GM11168 (cell line): ENCODE measurements at regions not wholly inside any gene's neighbourhood (a gene's known extent, or its start where the extent isn't known, plus 50 kb on each side); places are given as distances from the start of the nearest gene placed in this dataset.
"Not testable (repeated sequence)": the region's sequence is repeated elsewhere in the genome, so short reads cannot be mapped to it uniquely, and the experiment has no call there.

Source experiments
- in situ Hi-C: fragments of 300-500 bp; cut with MboI; formaldehyde crosslinking; loops from one replicate; pipeline ENCODE4 v1.12.0; 2022; ENCODE audit warnings: low sequenced_read_pairs; ENCODE audit not compliant: unreplicated experiment

DNA sequence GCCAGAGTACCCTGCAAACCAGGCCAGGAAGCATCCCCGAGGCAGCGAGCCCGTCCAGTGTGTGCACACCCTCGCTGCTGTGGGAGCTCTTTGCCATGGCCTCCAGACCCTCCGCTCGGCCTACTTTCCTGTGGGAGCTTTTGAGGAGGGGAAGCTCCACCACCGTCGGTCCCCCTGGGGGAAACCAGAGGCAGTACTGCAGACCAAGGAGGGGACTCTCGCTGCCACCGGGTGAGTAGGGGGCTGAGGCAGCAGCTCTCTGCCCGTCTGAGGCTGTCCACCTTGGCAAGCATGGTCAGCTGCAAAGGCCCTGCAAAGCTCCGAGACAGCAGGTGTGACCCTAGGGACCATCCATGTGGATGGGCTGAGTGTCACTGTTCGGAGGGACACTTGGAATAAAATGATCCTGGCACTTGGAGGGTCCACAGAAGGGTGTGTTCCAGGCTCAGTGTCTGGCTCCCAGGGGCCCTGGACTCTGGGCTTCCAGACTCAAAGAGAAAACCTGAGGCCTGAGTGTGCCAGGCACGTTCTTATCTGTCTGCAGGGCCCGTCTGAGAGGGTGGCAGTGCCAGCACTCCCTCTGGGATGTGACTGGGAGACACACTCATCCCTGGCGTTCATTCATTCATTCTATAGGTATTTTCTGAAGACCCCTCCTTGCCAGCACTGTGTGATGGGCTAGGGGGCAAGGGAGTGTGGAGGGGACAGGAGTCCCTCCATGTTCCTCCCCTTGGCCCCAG, 282.8 kb upstream of the HS6ST1 start:
- in situ Hi-C loops: no loop called here

DNA sequence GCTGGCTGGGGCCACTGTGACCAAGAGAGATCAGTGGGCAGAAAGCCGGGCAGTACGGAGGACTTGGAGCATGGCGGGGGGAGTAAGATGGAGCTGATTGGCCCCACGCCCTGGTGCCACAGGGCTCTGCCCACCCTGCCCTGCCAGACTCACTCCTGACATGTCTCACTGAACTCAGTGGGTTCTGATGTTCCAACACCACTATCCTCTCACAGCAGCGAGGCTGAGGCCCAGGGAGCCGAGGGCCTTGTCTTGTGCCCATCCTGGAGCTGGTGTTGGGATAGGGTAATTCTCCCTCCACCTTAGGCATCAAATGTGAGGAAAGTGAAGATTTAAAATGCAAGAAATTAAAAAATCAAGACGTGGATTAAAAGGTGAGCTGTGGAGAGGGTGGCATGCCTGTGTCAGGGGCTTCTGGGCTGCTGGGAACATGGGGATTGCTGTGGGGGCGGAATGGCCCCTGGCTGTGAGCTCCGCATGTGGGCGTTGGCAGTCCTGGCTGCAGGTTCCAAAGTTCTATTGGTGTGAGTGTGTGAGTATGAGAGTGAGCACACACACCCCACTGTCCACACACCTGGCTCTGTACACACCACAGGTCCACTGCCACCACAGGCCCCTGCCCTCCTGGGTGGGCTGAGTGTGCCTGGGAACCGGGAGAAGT, 283.5 kb upstream of the HS6ST1 start:
- in situ Hi-C loops: no loop called here

DNA sequence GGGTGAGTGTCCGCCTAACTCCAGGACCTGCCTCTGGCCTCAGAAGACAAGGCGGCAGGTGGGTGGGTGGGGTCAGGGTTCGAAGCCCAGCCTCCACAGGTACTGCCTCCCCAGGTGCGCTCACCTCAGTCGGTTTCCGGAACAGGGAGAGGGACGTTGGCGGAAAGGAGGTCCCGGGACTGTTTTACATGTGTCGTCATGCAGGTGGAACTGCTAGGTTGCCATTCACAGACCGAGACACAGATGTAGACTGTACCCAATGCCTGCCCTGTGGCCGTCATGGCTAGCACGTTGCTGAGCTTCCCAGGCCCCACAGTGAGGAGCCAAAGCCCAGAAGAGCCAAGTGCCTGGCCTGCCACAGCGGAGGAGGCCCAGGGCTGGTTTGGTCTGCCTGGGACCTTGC, 284.0 kb upstream of the HS6ST1 start:
- in situ Hi-C loops: no loop called here

DNA sequence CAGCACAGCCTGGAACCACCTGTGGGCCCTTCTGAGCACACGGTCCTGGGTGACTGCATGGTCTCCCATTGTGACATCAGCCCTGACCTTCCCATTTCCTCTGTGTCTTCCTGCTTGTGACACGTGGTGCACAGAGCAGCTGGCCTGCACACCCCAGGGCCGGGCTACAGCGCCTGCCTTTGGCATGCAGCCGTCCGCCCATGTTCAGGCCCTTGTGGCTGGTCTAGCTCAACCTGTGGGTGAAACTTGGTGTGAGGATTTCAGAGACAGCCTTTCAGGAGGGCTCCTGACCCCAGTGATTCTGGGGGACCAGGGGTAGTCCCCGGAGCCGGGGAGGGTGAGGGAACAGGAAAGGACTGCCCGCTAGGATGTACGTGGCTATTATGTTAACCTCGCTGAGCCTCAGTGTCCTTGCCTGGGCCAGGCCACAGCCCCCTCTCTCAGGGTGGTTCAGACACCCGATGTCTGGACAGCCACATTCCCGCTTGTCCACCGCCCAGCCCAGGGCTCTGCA, 284.8 kb upstream of the HS6ST1 start:
- in situ Hi-C loops: no loop called here

DNA sequence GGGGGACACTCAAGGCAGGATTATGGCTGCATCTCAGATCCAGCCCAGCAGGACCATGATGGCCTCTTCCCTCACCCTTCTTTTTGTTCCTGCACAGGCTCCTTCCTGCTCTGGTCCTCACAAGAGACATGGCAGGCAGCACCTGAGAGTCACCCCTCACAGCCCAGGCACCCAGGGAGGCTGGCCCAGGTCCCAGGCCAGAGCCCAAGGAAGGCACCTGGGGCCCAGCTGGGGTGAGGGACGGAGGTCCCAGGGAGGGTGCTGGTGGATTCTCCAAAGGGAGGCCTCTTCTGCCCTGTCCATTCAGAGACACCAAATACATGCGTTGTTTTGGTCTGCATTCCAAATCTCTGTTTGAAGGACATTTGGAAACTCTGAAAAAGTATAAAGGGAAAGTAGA, 285.4 kb upstream of the HS6ST1 start:
- in situ Hi-C loops: no loop called here

DNA sequence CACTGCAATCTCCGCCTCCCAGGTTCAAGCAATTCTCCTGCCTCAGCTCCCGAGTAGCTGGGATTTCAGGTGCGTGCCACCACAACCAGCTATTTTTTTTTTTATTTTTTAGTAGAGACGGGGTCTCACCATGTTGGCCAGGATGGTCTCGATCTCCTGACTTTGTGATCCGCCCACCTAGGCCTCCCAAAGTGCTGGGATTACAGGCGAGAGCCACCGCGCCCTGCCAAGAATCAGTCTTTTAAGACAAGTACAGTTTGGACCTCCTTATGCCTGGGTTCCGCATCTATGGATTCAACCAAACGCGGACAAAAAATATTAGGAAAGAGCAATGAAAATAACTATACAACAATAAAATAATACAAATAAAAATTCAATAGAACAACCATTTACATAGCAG, 285.9 kb upstream of the HS6ST1 start:
- in situ Hi-C loops: not testable (repeated sequence)

DNA sequence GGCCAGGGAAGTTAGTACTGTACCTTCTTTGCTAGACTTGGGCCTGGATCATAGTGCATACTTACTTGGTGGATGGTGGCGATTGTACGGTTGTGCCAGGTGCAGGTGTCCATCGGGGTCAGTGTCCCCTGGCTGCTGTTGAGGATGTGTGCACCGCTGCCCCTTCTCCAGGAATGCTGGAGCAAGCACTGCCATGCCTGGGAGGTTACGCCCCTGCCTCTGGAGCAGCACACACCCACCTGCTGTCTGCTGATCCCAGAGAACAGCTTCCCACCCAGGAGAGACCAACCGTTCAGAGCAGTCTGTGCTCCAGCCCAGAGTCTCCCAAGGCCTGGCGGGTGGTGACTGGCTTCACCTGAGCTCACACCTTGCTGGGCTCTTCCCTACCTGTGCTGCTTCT, 286.8 kb upstream of the HS6ST1 start:
- in situ Hi-C loops: no loop called here

DNA sequence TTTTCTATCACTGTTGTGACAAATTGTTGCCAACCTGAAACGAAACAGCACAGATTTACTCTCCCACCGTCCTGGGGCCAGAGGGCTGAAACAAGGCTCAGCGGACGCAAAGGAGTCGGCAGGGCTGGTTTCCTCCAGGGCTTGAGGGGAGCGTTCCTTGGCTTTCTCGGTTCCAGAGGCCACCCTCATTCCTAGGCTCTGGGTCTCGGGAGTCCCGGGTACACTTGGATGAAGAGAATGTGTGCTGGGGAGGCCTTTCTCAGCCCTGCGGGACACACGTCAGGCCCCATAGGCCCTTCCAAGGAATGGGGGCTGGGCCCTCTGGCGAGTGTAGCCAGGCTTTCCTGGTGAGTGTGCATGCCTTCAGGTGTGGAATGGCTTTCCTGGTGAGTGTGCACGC, 287.3 kb upstream of the HS6ST1 start:
- in situ Hi-C loops: no loop called here

DNA sequence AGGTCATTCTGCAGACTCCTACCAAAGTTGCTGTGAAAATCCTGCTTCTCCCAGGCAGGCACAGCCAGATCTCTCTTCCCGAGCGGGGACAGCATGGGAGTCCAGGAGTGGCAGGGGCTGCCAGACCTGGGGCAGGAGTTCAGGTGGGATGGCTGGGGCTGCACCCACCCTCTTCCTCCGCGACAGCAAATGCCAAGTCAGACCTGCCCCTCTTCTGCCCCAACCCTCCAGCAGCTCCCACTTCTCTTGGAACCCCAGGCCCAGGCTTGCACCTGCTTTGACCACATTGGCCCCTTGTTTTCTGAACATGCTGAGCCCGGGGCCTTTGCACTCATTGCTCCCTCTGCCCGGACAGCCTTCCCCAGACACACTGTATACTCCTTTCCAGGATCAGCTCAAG, 288.2 kb upstream of the HS6ST1 start:
- in situ Hi-C loops: no loop called here

DNA sequence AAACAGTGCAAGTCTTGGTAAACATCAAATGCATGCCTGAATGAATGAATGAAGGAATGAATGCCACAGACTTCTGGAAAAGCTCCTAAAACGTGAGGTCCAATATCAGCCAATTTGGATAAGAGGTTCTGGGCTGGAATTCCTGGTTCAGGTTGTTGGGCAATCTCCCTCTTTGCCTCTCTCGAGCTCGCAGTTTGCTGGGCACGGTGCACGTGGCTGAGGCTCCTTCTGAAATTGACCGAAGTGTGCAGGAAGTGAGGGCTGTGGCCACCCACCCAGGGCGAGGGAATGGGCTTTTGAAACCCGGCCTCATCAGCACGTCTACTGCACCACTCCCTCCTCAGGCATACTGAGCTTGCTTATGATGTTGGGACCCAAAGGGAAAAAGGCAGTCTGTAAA, 288.8 kb upstream of the HS6ST1 start:
- in situ Hi-C loops: no loop called here

DNA sequence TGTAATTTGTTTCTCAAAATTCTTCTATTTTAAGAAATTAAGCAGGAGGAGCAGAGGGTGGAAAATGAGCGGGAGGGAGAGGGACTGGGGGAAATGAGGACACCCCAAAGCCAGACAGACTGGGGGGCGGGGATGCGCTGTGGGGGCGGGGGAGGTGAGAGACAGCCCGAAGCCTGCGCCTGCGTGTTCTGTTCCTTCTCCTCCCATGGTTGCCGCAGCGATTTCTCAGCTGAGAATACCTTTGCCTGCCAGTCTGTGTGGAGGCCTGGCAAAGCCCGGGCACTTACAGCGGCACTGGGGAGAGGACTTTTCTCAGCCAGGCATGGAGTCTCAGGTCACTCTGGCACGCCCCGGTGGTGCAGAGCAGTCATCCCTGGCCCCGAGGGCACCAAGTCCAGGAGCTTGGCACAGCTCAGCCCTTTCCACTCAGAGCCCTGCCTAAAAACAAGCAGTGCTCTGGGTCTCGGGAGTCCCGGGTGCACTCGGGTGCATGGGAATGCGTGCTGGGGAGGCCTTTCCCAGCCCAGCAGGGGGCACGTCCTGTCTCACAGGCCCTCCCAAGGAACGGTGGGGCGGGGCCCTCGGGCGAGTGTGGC, 289.3 kb upstream of the HS6ST1 start:
- in situ Hi-C loops: no loop called here

DNA sequence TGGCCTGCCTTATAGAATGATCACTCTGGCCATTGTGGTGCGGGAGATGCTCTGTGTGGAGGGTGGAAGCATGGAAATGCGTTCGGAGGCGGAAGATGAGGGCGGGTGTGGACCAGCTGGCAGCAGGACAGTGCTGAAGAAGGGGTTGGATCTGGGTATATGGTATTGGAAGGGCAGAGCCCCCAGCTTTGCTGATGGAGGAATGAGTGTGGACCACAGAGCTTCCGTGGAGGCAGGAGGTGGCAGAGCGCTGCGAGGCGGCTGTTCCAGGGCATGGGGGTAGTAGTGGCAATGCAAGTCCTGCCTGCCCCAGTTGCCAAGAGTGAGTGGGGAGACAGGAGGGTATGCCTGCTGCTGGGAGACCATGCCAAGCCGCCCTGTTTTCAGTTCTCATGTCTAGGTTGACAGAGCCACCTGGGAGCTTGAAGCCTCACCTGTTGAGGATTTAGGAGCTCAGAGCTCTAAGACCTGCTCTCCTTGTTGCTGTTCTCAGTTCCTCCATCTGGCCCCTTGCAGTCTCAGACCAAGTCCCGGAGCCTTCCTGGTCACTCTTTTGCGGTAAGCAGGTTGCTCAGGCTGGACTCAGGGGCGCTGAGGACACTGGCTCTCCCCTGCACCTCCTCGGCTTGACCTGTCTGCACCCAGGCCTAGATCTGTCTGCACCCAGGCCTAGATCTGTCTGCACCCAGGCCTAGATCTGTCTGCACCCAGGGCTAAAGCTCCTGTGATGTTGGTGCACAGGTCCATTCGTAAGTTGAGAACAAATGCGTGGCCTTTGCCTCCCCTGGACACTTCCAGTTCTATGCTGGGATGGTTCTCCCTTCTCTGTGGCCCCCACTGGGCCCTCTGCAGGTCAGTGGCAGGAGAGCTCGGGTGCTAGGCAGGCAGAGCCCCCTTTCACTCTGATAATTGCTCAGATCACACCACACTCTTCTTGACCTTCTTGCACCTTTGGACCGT, 290.5 kb upstream of the HS6ST1 start:
- in situ Hi-C loops: no loop called here

DNA sequence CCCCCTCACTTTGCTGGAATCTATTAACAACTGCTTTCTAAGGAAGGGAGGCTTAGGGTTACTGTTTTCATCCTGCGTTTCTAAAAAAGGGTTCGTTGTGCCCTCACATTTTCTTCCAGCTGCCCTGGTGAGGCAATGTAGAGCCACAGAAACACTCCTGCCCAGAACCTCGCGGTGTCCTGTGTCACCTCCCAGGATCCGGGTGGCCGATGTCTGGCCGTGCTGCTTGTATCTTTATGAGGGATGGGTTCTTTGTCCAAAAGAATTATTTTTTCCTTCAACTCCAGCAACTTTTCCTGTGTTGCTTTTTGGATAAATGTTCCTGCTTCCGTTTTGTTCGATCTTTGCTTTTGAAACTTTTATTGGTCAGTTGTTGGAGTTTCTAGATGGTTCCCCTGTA, 291.8 kb upstream of the HS6ST1 start:
- in situ Hi-C loops: no loop called here

DNA sequence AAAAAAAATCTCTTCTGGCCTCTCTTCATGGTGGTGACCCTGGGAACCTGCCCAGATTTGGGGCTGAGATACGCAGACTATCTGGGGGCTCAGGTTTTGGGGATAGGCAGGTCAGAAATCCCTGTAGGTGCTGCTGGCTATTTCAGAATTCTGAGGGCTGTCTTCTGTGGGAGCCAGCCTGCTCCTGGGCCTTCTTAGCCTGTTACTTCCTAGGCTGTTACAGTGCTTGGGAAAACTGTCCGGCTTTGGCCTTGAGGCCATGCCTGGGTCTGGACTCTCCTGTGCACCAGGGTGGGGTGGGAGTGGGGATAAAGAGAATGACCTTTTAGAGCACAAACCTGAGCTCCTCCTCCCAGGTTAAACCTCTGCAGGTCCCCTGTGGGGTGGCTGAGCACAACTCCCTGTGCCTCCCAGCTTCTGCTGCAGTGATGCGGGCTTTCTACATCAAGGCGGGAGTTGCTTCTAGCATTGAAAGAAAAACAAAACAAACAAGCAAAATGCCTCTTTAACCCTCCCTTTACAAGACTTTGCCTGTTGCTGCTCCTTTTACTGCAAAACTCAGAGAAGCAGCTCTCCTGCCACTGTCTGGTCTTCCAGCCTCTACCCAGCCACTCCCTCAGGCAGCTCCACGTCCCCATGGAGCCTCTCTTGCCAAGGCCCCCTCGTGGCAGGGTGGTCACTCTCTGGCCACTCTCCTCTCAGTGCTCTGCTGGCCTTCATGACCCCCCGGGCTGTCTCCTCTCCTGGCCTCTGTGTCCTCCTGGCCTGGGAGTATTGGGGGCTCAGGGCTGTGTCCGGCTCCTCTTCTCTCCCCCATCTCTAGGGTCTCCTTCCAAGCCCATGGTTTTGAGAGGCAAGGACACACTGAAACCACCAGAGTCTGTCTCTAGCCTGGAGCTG, 293.0 kb upstream of the HS6ST1 start:
- in situ Hi-C loops: no loop called here

DNA sequence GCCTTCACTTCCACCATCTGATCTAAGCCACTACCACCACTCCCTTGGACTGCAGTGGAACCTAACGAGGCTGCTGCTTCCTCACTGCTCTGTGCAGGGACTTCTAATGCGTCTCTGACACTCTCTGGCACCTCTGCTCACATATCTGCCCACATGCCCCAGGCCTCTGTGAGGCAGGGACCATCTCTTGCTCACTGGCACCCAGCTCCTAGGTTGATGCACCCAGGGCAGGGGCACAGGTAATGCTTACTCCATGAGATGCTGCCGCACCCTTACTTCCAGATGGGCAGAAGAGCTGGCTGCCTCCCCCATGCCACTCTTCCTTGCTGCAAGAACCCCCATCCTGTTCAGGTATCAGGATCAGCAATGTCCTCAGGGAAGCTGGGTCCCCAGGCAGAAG, 294.0 kb upstream of the HS6ST1 start:
- in situ Hi-C loops: no loop called here

DNA sequence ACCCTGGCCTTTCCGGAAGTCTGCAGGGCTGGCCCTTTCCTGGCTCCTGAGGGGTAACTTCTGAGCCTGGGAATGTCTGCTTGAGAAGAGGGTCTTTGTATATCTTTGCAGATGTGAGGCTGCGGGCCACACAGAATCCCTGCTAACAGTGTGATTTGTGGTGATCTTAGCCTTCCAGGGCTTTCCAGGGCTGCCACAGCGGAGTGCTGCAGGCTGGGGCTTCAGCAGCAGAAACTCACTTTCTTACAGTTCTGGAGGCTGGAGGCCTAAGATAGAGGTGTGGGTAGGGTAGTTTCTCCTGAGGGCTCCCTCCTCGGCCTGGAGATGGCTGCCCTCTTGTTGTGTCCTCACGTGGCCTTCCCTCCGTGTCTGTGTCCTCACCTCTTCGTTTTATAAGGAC, 294.7 kb upstream of the HS6ST1 start:
- in situ Hi-C loops: no loop called here

DNA sequence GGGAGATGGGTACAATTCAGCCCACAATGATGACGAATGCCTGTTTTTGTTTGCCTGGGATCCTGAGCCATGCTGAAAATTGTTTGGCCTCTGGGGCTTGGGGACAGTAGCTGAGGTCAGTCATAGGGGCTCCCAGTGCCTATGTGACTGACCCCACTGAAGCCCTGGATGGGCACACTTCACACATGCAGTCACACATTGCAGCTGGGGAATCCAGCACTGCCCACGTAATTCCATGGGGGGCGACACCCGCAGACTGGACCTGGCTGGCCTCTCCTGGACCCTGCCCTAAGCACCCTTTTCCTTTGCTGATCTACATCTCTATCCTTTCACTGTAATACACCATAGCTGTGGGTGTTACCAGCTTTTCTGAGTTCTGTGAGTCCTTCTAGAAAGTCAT, 295.2 kb upstream of the HS6ST1 start:
- in situ Hi-C loops: no loop called here

DNA sequence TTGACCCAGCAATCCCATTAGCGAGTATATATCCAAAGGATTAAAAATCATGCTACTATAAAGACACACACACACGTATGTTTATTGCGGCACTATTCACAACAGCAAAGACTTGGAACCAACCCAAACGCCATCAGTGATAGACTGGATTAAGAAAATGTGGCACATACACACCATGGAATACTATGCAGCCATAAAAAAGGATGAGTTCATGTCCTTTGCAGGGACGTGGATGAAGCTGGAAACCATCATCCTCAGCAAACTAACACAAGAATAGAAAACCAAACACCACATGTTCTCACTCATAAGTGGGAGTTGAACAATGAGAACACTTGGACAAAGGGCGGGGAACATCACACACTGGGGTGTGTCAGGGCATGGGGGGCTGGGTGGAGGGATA, 296.2 kb upstream of the HS6ST1 start:
- in situ Hi-C loops: not testable (repeated sequence)

DNA sequence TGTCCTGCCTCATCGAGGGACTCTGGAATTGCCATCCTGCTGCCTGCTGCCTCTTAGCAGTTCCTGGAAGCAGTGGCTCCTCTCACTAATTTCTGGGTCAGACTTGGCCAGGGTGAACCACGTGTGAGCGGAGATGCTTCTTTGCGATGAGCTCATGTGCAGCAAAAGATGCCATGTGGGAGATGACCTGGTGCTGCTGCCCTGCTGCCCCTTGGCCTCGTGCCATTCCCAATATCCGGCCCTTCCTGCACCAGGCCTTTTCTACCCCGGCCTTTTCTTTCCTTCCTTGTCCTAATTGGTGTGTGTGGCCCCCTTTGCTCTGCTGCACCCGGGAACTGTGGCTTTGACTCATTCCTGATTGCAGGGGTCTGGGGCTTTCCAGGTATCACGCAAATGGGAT, 296.9 kb upstream of the HS6ST1 start:
- in situ Hi-C loops: no loop called here
